Astrocyte of the cerebellum (primary cell): ENCODE measurements at regions not wholly inside any gene's neighbourhood (a gene's known extent, or its start where the extent isn't known, plus 50 kb on each side); places are given as distances from the start of the nearest gene placed in this dataset.

Experiments
- DNase-seq: peaks from one replicate; pipeline ENCODE4 v3.0.0-alpha.2; 2011; ENCODE audit warnings: low read depth
- H3K4me3 ChIP-seq: 2 replicates; pipeline ENCODE4 v1.5.1; 2011; ENCODE audit warnings: mild to moderate bottlenecking, low read depth, low read length, moderate library complexity
- in situ Hi-C: cut with HindIII; loops from 2 replicates; pipeline ENCODE4 v1.10.0; 2017; ENCODE audit warnings: low sequenced_read_pairs
- TF ChIP-seq, protein P1 (sequence below): IDR thresholded peaks from 2 replicates; pipeline ENCODE4 v1.5.1; 2012; ENCODE audit warnings: low read length, low read depth, moderate library complexity, mild to moderate bottlenecking; ENCODE audit errors: missing control alignments

DNA sequence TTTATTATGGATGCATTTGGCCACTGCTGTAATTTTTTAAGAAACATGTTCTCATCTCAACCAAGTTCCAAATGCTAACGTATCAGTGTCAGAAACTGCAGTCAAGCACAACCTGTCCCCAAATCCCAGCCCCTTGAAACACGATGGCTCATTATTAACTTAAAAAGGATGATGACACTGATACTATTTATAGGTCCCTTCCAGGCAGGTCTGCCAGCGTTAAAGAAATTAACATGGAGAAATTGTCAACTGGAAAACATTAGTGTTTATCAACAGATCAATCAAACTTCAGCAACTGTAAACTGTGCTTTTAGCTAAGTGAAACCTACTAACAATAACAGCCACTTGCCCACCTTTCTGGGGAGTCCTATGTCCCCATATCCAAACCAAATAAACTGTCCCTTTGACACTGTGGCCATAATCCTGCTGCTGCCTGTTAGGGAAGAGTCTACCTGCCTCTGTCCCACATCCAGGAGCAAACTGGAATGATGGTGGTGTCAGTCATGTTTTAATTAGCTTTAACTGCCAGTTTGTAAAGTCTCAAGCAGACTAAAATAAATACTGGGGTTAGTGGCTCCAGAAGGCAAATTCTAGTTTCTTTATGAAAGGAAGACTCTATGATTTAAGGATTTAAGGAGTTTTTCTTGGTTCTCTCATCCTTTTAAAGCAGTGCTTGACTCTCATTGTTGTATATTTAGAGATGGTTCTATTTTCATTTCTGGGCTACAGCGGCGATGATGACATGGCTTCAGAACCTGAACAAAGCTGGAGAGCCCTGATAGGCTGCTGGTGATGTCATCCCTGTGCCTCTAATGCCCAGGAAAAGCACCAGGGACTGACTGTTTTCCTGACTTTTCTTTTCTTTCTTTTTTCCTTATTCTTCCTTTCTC is 583.6 kb upstream of the PIK3C3 start:
- in situ Hi-C loops, result no loop called here
- DNase-seq, result no peak
- TF ChIP-seq, protein P1, sequence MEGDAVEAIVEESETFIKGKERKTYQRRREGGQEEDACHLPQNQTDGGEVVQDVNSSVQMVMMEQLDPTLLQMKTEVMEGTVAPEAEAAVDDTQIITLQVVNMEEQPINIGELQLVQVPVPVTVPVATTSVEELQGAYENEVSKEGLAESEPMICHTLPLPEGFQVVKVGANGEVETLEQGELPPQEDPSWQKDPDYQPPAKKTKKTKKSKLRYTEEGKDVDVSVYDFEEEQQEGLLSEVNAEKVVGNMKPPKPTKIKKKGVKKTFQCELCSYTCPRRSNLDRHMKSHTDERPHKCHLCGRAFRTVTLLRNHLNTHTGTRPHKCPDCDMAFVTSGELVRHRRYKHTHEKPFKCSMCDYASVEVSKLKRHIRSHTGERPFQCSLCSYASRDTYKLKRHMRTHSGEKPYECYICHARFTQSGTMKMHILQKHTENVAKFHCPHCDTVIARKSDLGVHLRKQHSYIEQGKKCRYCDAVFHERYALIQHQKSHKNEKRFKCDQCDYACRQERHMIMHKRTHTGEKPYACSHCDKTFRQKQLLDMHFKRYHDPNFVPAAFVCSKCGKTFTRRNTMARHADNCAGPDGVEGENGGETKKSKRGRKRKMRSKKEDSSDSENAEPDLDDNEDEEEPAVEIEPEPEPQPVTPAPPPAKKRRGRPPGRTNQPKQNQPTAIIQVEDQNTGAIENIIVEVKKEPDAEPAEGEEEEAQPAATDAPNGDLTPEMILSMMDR, result no peak
- H3K4me3 ChIP-seq, result no peak overlapping the region

DNA sequence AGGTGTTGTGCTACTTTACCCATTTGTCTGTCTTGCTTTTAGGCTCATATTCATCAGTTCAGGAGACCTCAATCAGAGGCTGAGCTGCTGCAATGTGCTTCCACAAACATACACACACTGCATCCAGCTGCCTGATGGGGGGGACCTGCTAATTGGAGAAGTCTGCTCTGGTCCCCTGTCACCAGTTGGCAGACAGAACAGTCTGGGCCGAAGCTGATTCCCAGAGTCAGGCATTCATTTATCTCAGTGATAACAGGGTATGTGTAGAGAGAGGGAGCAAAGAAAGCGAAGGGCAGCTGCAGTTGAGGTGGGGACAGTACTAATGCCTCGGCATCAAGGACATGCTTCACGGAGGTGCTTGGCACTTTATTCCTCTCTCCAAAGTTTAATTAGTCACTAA is 584.3 kb upstream of the PIK3C3 start:
- no peak overlapping the region for H3K4me3 ChIP-seq
- TF ChIP-seq, protein P1, result no peak
- no peak for DNase-seq
- in situ Hi-C loops, result no loop called here

DNA sequence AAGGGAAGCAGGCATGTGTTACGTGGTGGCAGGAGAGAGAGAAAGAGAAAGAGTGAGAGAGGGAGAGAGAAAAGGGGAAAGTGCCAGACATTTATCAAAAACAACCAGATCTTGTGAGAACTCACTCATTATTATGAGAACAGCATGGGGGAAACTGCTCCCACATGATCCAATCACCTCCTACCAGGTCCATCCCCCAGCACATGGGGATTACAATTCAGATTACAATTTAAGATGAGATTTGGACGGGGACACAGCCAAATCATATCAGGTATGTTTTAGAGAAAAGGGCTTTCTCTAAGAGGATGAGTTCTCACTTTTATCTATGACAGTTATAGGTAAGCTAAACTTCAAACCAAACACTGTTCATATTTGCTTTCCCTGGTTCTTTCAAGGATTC is 597.3 kb upstream of the PIK3C3 start:
- TF ChIP-seq, protein P1, result no peak
- in situ Hi-C loops, result no loop called here

DNA sequence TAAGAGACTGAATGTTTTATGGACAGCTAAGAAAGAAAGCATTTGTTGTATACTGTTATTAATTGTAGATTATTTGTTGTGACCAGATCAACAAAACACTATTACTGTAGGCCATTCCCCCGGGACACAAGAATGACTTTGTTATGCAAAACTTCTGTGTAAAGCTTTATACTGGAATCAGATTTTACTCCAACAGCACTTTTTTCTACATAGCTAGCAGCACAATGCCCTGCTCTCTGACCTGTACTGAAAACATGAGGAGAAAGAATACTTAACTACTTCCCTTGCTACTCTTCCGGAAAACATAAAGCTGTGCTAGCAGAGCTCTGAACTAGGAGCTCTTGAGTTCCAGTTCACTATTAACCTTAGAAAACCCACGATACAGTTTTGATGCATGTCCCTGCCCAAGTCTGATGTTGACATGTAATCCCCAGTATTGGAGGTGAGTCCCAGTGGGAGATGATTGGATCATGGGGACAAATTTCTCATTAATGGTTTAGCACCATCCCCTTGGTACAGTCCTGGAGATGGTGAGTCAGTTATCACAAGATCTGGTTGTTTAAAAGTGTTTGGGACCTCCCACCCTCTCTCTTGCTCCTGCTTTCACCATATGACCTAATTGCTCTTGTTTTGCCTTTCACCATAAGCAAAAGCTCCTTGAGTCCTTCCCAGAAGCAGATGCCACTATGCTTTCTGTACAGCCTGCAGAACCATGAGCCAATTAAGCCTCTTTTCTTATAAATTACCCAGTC is 601.1 kb upstream of the PIK3C3 start:
- no peak for DNase-seq
- TF ChIP-seq, protein P1, result no peak
- no peak overlapping the region for H3K4me3 ChIP-seq
- in situ Hi-C loops, result no loop called here

More for the DNA sequence above, 597.3 kb upstream of the PIK3C3 start:
- H3K4me3 ChIP-seq, result no peak overlapping the region
- no peak for DNase-seq

DNA sequence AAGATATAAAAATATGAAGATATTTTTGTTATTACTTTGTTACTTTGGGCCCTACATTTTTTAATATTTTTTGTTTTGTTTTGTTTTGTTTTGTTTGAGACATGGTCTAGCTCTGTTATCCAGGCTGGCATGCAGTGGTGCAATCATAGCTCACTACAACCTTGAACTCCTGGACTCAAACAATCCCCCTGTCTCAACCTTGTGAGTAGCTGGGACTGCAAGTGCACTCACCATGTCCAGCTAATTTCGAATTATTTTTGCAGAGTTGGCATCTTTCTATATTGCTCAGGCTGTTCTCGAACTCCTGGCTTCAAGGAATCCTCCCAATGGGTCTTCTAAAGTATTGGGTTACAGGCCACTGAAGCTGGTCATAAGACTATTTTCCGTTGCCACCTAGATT is 603.6 kb upstream of the PIK3C3 start:
- in situ Hi-C loops, result no loop called here

DNA sequence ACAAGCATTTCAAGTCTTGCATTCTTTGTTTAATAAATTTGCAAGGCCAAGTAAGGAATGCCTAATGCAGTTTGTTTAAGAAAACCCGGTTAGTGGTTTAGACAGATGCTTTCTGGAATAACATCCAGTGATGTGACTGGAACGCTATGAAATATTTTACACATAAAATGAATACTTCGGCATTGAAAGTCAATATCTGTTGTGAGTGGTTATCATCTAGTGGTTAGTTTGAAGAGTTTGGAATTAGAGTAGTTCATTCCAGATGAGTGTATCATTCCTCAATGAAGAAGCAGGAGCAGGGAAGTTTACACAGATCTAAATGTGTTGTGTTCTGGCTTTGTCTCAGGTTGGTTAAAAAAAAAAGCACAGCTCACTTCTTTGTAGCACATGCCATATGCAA is 608.0 kb upstream of the PIK3C3 start:
- H3K4me3 ChIP-seq, result no peak overlapping the region
- in situ Hi-C loops, result no loop called here
- peak; percentile 89 for DNase-seq
- TF ChIP-seq, protein P1, result no peak

More for the DNA sequence above, 603.6 kb upstream of the PIK3C3 start:
- no peak for DNase-seq
- TF ChIP-seq, protein P1, result no peak
- no peak overlapping the region for H3K4me3 ChIP-seq
